GM12878 (cell line): ENCODE measurements at regions not wholly inside any gene's neighbourhood (a gene's known extent, or its start where the extent isn't known, plus 50 kb on each side); places are given as distances from the start of the nearest gene placed in this dataset.

ENCODE experiments used
- ATAC-seq: fragments of 200-7000 bp; cut with Tn5 transposase; 3 replicates; pipeline ENCODE4 v1.9.1; 2020; ENCODE audit warnings: mild to moderate bottlenecking, moderate library complexity
- BruUV-seq: library from RNA; stranded (reverse); fragments of 400-500 nt; replicated peaks from 2 replicates; lab custom pipeline; 2021; lab: Mats Ljungman, UMichigan
- CTCF ChIA-PET: fragments of 300-600 bp; sonication (Branson Sonifier 250); formaldehyde crosslinking; extraction: SDS; loops from one replicate; lab custom pipeline; 2021; ENCODE audit warnings: inconsistent platforms; lab: Yijun Ruan, JAX
- POLR2A ChIA-PET: fragments of 350-600 bp; formaldehyde crosslinking; extraction: SDS; loops from one replicate; lab custom pipeline; 2021; ENCODE audit warnings: inconsistent platforms; lab: Charles Lee
- RAD21 ChIA-PET: fragments of 300-600 bp; sonication (Branson Sonifier 250); formaldehyde crosslinking; loops from one replicate; lab custom pipeline; 2023; ENCODE audit warnings: antibody characterized with exemption; ENCODE audit not compliant: unreplicated experiment; lab: Charles Lee
- SMC1A ChIA-PET: fragments of 300-600 bp; sonication (Branson Sonifier 250); formaldehyde crosslinking; loops from one replicate; lab custom pipeline; 2023; ENCODE audit not compliant: unreplicated experiment, uncharacterized antibody; lab: Charles Lee
- DNase-seq: peaks from one replicate; pipeline ENCODE4 v3.0.0-alpha.2; 2011; ENCODE audit warnings: low read depth, low spot score
- FAIRE-seq: peaks from 3 replicates; lab custom pipeline; 2011; peaks lifted over from hg19 to GRCh38; lab: Jason Lieb, UNC
- H2AFZ ChIP-seq: 2 replicates; pipeline ENCODE4 v1.6.0; 2011; ENCODE audit warnings: low read depth, low read length, control low read depth; ENCODE audit not compliant: control insufficient read depth
- H3K27ac ChIP-seq: 2 replicates; pipeline ENCODE4 v1.5.1; 2011; ENCODE audit warnings: control low read depth; ENCODE audit not compliant: control insufficient read depth, insufficient read depth
- H3K27me3 ChIP-seq, 2 experiments: replicated peaks in 1 of 2; 2 replicates each; pipeline versions ENCODE4 v1.6.0 to v1.6.1; 2011; ENCODE audit warnings: low read length in 1 of 2; ENCODE audit not compliant: control insufficient read depth in 2 of 2, insufficient read depth in 2 of 2
- H3K36me3 ChIP-seq, 2 experiments: 2 replicates each; pipeline ENCODE4 v1.5.1; 2011; ENCODE audit warnings: low read length in 1 of 2; ENCODE audit not compliant: control insufficient read depth in 2 of 2, insufficient read depth in 2 of 2
- H3K4me1 ChIP-seq: 2 replicates; pipeline ENCODE4 v1.6.1; 2011; ENCODE audit warnings: mild to moderate bottlenecking, low read length, moderate library complexity, mixed read lengths; ENCODE audit not compliant: control insufficient read depth, insufficient read depth
- H3K4me2 ChIP-seq: 2 replicates; pipeline ENCODE4 v1.6.0; 2011; ENCODE audit warnings: control low read depth; ENCODE audit not compliant: control insufficient read depth, insufficient read depth
- H3K4me3 ChIP-seq: fragments of 200-600 bp; sonication (generic); 2 replicates; pipeline ENCODE4 v1.5.1; 2016
- H3K79me2 ChIP-seq: 2 replicates; pipeline ENCODE4 v1.6.0; 2011; ENCODE audit warnings: low read length; ENCODE audit not compliant: control insufficient read depth, insufficient read depth
- H3K9ac ChIP-seq: 2 replicates; pipeline ENCODE4 v1.8.0; 2011; ENCODE audit warnings: low read length, control low read depth, mixed read lengths; ENCODE audit not compliant: control insufficient read depth, insufficient read depth
- H3K9me3 ChIP-seq: replicated peaks from 3 replicates; pipeline ENCODE4 v1.5.1; 2011; ENCODE audit warnings: mild to moderate bottlenecking, low read length; ENCODE audit not compliant: control insufficient read depth, insufficient read depth
- H4K20me1 ChIP-seq: 2 replicates; pipeline ENCODE4 v1.6.0; 2011; ENCODE audit not compliant: control insufficient read depth, insufficient read depth
- ESRRA ChIP-seq: IDR thresholded peaks from 2 replicates; pipeline ENCODE4 v1.6.1; 2012; ENCODE audit warnings: mild to moderate bottlenecking, low read length, improper control_type of control experiment
- GABPA ChIP-seq: IDR thresholded peaks from 2 replicates; pipeline ENCODE4 v1.6.1; 2014; ENCODE audit warnings: antibody characterized with exemption, low read depth, mild to moderate bottlenecking, inconsistent platforms
- GATAD2B ChIP-seq: fragments of 450-650 bp; conservative IDR thresholded peaks from 2 replicates; pipeline ENCODE4 v1.6.1; 2017; ENCODE audit warnings: low read depth, mild to moderate bottlenecking, moderate library complexity
- HDAC2 ChIP-seq: fragments of 200-600 bp; sonication (generic); IDR thresholded peaks from 2 replicates; pipeline ENCODE4 v1.6.1; 2017
- MEF2A ChIP-seq: IDR thresholded peaks from 2 replicates; pipeline ENCODE4 v1.6.1; 2011; ENCODE audit warnings: low read depth, mild to moderate bottlenecking, low read length, moderate library complexity; ENCODE audit not compliant: insufficient read depth
- MTA2 ChIP-seq: fragments of 450-650 bp; IDR thresholded peaks from 2 replicates; pipeline ENCODE4 v1.6.1; 2016; ENCODE audit warnings: low read depth, mild to moderate bottlenecking, moderate library complexity
- NR2C2 ChIP-seq: IDR thresholded peaks from 2 replicates; pipeline ENCODE4 v1.6.1; 2011; ENCODE audit warnings: borderline replicate concordance, low read depth; ENCODE audit not compliant: control insufficient read depth, insufficient read length
- PAX5 ChIP-seq: IDR thresholded peaks from 2 replicates; pipeline ENCODE4 v1.6.1; 2011; ENCODE audit warnings: low read depth, low read length, borderline replicate concordance
- POU2F2 ChIP-seq: IDR thresholded peaks from 3 replicates; pipeline ENCODE4 v1.6.1; 2011; ENCODE audit warnings: low read depth, mild to moderate bottlenecking, low read length, borderline replicate concordance
- RELA ChIP-seq: fragments of 450-650 bp; IDR thresholded peaks from 2 replicates; pipeline ENCODE4 v1.8.0; 2014; ENCODE audit warnings: borderline replicate concordance; ENCODE audit not compliant: partially characterized antibody
- SKIL ChIP-seq: fragments of 450-650 bp; IDR thresholded peaks from 2 replicates; pipeline ENCODE4 v1.6.1; 2017; ENCODE audit warnings: mild to moderate bottlenecking, low read depth, inconsistent platforms; ENCODE audit not compliant: poor library complexity, severe bottlenecking
- SPI1 ChIP-seq: IDR thresholded peaks from 2 replicates; pipeline ENCODE4 v1.6.1; 2011; ENCODE audit warnings: low read depth, mild to moderate bottlenecking, low read length, moderate library complexity, borderline replicate concordance; ENCODE audit not compliant: insufficient read depth
- ZNF207 ChIP-seq: fragments of 450-650 bp; IDR thresholded peaks from 2 replicates; pipeline ENCODE4 v1.6.1; 2014; ENCODE audit warnings: antibody characterized with exemption, mild to moderate bottlenecking, borderline replicate concordance
- ZNF622 ChIP-seq: fragments of 450-650 bp; IDR thresholded peaks from 2 replicates; pipeline ENCODE4 v1.6.1; 2017; ENCODE audit warnings: mild to moderate bottlenecking, inconsistent platforms
- whole genome bisulfite sequencing: methylation state at CpG from one replicate; pipeline ENCODE4 v1.1.6; 2016; ENCODE audit warnings: low lambda C conversion rate; ENCODE audit not compliant: insufficient replicate concordance, insufficient coverage; ENCODE audit errors: missing lambda C conversion rate; 5-methylcytosine and 5-hydroxymethylcytosine counted together
- in situ Hi-C: fragments of 300-500 bp; cut with MboI; formaldehyde crosslinking; loops from 9 replicates; pipeline ENCODE4 v1.14.3; 2018; ENCODE audit warnings: mixed read lengths
- intact Hi-C: fragments of 100-400 bp; cut with micrococcal nuclease; formaldehyde crosslinking; loops from one replicate; pipeline ENCODE4 v1.14.2; 2022; ENCODE audit not compliant: unreplicated experiment

- Histone ChIP-seq H3K4me1 (no peaks in the 10 kb centered on the region), H3K9ac (no peak overlapping the region), H3K27me3 (peaks cover 0 to 2% of the 10 kb centered on the region in 2 experiments; a peak in 2 of 4 replicates), H3K4me2 (no peak overlapping the region), H3K79me2 (no peaks in the 10 kb centered on the region), H3K4me3 (no peak overlapping the region), H2AFZ (no peak overlapping the region), H4K20me1 (no peaks in the 10 kb centered on the region), H3K27ac (no peak overlapping the region), H3K36me3 (no peaks in the 10 kb centered on the region), H3K9me3 (no peaks in the 10 kb centered on the region)
- TF ChIP-seq SPI1: no peak
- TF ChIP-seq RELA: no peak
- TF ChIP-seq MTA2: no peak
- no peak for TF ChIP-seq NR2C2
- no peak for TF ChIP-seq GABPA
- TF ChIP-seq GATAD2B: no peak
- no peak for TF ChIP-seq ESRRA
- TF ChIP-seq MEF2A: no peak
- TF ChIP-seq PAX5: no peak
- no peak for TF ChIP-seq HDAC2
- no peak for TF ChIP-seq POU2F2
- no peak for TF ChIP-seq SKIL
- no peak for TF ChIP-seq ZNF622
- TF ChIP-seq ZNF207: no peak
- POLR2A ChIA-PET: no interaction called here
- no TSS peak for BruUV-seq
- CTCF ChIA-PET: interaction anchor here (1.0 kb wide), 1 partner anchor 10 kb away, joined by 3 read pairs; no protein-coding TSS in a partner anchor
- 34% methylated on average over 2 of the region's 2 CpGs for WGBS
- DNase-seq (no peak), ATAC-seq (no peak), FAIRE-seq (no peak)
- in situ Hi-C loops (no loop called here), intact Hi-C loops (loop anchor here (10.0 kb wide), 1 partner anchor 1595 kb away; no protein-coding TSS in a partner anchor)
- SMC1A ChIA-PET: no interaction called here
- RAD21 ChIA-PET: no interaction called here
Observed at GRCh38 chr2:126990200-126990599, 91.5 kb downstream of the TEX51 start.
